LNCaP clone FGC (cell line): ENCODE measurements at regions not wholly inside any gene's neighbourhood (a gene's known extent, or its start where the extent isn't known, plus 50 kb on each side); places are given as distances from the start of the nearest gene placed in this dataset.

Experiments used
- DNase-seq: peaks from one replicate; pipeline ENCODE4 v3.0.0-alpha.2; 2011; ENCODE audit warnings: low read depth
- H3K4me3 ChIP-seq: 2 replicates; pipeline ENCODE4 v1.5.1; 2011; ENCODE audit warnings: mild to moderate bottlenecking, low read depth, low read length, control low read depth
- TF ChIP-seq, protein P1 (sequence below): IDR thresholded peaks from 2 replicates; pipeline ENCODE4 v1.5.1; 2012; ENCODE audit warnings: mild to moderate bottlenecking; ENCODE audit not compliant: control insufficient read depth, insufficient read depth; ENCODE audit errors: extremely low read depth

DNA sequence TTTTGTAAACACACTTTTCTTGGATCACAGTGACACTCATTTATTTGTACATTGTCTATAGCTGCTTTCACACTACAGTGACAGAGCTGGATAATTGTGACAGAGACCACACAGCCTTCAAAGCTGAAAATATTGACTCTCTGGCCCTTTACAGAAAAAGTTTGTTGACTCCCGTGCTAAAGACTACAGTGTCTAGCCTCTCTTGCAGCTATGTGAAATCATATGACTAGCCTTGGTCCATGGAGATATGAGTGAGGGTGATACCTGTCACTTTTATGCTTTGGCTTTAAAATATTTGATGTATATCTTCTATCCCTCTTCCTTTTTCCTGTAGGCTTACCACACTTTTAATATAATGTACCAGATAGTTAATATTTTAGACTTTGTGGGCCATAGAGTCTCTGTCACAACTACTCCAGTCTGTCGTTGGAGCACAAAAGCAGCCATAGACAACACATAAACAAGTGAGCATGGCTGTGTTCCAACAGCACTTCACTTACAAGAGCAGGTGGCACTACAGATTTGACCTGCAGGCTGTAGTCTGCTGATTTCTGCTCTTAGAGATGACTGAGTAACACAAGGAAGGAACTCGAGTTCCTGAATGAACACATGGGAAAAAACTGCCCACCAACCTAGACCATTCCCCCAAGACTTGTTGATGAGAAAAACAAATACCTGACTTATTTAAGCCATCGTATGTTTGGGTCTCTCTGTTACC lies 73.5 kb upstream of the ANKRD55 start:
- TF ChIP-seq, protein P1, sequence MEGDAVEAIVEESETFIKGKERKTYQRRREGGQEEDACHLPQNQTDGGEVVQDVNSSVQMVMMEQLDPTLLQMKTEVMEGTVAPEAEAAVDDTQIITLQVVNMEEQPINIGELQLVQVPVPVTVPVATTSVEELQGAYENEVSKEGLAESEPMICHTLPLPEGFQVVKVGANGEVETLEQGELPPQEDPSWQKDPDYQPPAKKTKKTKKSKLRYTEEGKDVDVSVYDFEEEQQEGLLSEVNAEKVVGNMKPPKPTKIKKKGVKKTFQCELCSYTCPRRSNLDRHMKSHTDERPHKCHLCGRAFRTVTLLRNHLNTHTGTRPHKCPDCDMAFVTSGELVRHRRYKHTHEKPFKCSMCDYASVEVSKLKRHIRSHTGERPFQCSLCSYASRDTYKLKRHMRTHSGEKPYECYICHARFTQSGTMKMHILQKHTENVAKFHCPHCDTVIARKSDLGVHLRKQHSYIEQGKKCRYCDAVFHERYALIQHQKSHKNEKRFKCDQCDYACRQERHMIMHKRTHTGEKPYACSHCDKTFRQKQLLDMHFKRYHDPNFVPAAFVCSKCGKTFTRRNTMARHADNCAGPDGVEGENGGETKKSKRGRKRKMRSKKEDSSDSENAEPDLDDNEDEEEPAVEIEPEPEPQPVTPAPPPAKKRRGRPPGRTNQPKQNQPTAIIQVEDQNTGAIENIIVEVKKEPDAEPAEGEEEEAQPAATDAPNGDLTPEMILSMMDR: no peak
- no peak overlapping the region for H3K4me3 ChIP-seq
- DNase-seq: no peak

DNA sequence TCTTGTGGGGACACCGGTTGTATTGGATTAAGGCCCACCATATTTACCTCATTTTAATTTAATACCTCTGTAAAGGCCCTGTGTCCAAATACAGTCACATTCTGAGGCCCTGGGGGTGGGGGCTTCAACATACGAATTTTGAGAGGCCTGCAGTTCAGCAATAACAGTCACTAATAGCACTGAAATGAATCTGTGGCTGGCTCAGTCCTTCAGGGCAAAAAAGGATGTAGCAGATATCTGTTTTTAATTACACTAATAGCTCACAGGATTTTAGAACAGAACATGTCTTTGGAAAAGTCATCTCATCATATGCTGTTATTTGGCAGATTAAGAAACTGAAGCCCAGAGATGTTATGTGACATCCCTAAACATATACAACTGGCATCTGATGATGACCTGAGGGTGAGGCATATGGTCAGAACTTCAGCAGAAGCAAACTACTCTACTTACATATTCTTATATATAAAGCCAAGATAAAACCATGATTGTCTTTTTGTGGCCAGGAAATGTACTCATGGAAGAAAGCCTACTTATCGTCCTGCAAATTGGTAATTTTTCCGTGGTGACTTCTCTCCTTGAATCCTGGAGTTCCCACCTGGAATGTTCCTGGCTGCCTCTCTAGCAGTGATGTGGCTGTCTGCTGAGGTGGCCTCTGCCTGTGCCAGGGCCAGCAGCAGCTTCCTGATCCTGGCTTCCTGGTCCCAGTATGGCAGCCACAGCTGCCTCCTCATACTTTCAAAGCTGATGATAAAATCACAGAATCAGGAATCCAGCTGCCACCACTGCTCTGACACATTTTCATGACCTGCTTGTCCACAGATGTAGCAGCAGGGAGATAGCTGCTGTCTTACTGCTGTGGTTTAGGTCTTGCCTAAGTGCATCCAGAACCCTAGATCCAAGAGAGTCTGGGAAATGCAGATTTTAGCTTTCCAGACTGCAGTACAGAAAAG lies 72.1 kb upstream of the ANKRD55 start:
- TF ChIP-seq, protein P1: no peak
- no peak for DNase-seq

DNA sequence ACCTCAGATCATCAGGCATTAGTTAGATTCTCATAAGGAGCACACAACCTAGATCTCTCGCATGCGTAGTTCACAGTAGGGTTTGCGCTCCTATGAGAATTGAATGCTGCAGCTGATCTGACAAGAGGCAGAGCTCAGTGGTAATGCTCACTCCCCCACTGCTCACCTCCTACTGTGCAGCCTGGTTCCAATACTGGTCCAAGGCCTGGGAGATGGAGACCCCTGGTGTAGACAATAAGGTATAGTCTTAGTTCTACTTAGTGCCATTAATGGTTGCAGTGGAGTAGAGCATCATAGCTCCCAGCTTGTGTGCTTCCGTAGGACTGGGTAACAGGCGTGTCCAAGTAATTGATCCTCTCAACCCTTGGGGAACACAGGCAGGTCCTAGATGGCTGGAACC lies 70.4 kb upstream of the ANKRD55 start:
- DNase-seq: no peak
- no peak overlapping the region for H3K4me3 ChIP-seq
- TF ChIP-seq, protein P1: no peak

More for the DNA sequence above, 72.1 kb upstream of the ANKRD55 start:
- H3K4me3 ChIP-seq: no peak overlapping the region

DNA sequence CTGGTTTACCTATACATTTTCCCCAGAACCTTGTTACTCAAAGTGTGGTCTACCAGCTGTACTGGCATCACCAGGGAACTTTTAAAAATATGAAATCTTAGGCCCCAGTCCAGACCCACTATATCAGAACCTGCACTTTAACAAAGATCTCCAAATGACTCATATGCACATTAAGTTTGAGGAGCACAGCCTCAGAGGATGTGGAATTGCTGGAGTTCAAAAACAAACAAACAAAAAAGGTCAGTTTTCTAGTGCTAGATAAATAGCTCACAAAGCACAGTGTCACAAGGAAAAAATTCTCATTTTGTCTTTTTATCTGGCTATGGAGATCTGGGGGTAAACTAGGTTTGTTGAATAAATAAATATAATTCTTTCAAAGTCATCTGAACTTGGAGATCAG lies 68.9 kb upstream of the ANKRD55 start:
- no peak for DNase-seq
- no peak overlapping the region for H3K4me3 ChIP-seq
- TF ChIP-seq, protein P1: no peak

DNA sequence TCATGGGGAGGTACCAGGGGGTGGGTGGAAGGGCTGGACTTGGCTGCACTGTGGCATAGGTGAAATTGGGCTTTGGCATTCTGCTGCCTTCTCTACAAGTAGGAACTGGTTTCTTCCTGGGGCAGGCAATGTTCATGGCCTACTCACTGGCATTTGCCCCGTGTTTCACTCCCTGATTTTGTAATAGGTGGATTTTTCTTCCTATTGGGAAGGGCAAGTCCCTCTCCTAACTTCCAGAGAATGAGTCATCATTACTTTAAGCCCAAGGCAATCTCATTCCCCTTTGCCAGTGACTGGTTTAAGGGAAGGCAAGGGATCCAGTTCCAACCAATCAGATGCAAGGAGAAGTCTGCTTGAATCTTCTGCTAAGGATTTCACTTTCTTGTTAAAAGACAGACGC lies 67.9 kb upstream of the ANKRD55 start:
- DNase-seq: no peak
- TF ChIP-seq, protein P1: no peak
- H3K4me3 ChIP-seq: no peak overlapping the region

DNA sequence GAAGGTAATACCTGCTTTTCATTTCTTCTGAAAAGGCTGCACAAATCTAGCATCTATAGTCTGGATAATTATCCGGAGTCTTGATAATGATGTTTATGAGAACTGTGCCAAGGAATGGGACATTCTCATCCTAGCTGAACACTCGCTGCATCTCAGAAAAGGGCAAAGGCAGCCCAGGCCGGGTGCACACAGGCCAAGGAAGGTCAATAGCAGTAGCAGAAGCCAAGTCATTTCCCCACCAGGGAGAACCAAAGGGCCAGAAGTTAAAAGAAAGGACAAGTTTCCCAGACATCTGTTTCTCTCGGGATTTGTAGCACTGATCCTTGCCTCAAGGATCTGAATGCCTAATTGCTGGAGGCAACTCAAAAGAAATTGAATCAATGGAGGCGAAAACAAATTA lies 66.1 kb upstream of the ANKRD55 start:
- TF ChIP-seq, protein P1: no peak
- DNase-seq: no peak
- no peak overlapping the region for H3K4me3 ChIP-seq
